Smooth muscle cell (in vitro differentiated cells): ENCODE measurements at regions not wholly inside any gene's neighbourhood (a gene's known extent, or its start where the extent isn't known, plus 50 kb on each side); places are given as distances from the start of the nearest gene placed in this dataset.

Experiments
- DNase-seq: peaks from one replicate; lab custom pipeline; 2025; ENCODE audit not compliant: unreplicated experiment; lab: John Stamatoyannopoulos, UW
- H2AFZ ChIP-seq: fragments of 200-600 bp; sonication (generic); 2 replicates; pipeline ENCODE4 v1.6.0; 2016; ENCODE audit warnings: antibody characterized with exemption, low read depth, mild to moderate bottlenecking
- H3F3A ChIP-seq: fragments of 200-600 bp; sonication (generic); 2 replicates; pipeline ENCODE4 v1.6.0; 2017; ENCODE audit warnings: antibody characterized with exemption, low read depth
- H3K27ac ChIP-seq: fragments of 200-600 bp; sonication (generic); 2 replicates; pipeline ENCODE4 v1.5.1; 2016; ENCODE audit warnings: low read depth, mild to moderate bottlenecking
- H3K27me3 ChIP-seq: fragments of 200-600 bp; sonication (generic); 2 replicates; pipeline ENCODE4 v1.6.1; 2016; ENCODE audit warnings: low read depth, mild to moderate bottlenecking
- H3K36me3 ChIP-seq: fragments of 200-600 bp; sonication (generic); 2 replicates; pipeline ENCODE4 v1.5.1; 2016; ENCODE audit warnings: low read depth
- H3K4me1 ChIP-seq: fragments of 200-600 bp; sonication (generic); 2 replicates; pipeline ENCODE4 v1.5.1; 2016; ENCODE audit warnings: low read depth
- H3K4me2 ChIP-seq: fragments of 200-600 bp; sonication (generic); 2 replicates; pipeline ENCODE4 v1.6.0; 2016; ENCODE audit warnings: mild to moderate bottlenecking
- H3K4me3 ChIP-seq: fragments of 200-600 bp; sonication (generic); 2 replicates; pipeline ENCODE4 v1.5.1; 2016; ENCODE audit warnings: mild to moderate bottlenecking
- H3K79me2 ChIP-seq: fragments of 200-600 bp; sonication (generic); 2 replicates; pipeline ENCODE4 v1.6.0; 2016; ENCODE audit warnings: low read depth, mild to moderate bottlenecking
- H3K9ac ChIP-seq: fragments of 200-600 bp; sonication (generic); 2 replicates; pipeline ENCODE4 v1.6.0; 2016; ENCODE audit warnings: low read depth
- H3K9me3 ChIP-seq: fragments of 200-600 bp; sonication (generic); replicated peaks from 2 replicates; pipeline ENCODE4 v1.5.1; 2016; ENCODE audit warnings: low read depth
- H4K20me1 ChIP-seq: fragments of 200-600 bp; sonication (generic); 2 replicates; pipeline ENCODE4 v1.6.0; 2016; ENCODE audit warnings: low read depth
- WGBS: methylation state at CpG from one replicate; pipeline ENCODE4 v1.1.7; 2016; ENCODE audit warnings: low lambda C conversion rate; 5-methylcytosine and 5-hydroxymethylcytosine counted together
- TF ChIP-seq, protein P1 (sequence below): fragments of 200-600 bp; sonication (generic); IDR thresholded peaks from 2 replicates; pipeline ENCODE4 v1.5.1; 2017; ENCODE audit warnings: borderline replicate concordance, mild to moderate bottlenecking, antibody characterized with exemption; ENCODE audit not compliant: insufficient read depth, poor library complexity, severe bottlenecking

- Histone ChIP-seq H3K4me3 (no peak overlapping the region), H3K4me2 (no peak overlapping the region), H2AFZ (no peak overlapping the region), H3K79me2 (no peaks in the 10 kb centered on the region), H3F3A (no peaks in the 10 kb centered on the region), H3K27ac (no peak overlapping the region), H3K9me3 (no peaks in the 10 kb centered on the region), H3K9ac (no peak overlapping the region), H4K20me1 (no peaks in the 10 kb centered on the region), H3K36me3 (no peaks in the 10 kb centered on the region), H3K4me1 (no peaks in the 10 kb centered on the region), H3K27me3 (no peaks in the 10 kb centered on the region)
- TF ChIP-seq, protein P1, sequence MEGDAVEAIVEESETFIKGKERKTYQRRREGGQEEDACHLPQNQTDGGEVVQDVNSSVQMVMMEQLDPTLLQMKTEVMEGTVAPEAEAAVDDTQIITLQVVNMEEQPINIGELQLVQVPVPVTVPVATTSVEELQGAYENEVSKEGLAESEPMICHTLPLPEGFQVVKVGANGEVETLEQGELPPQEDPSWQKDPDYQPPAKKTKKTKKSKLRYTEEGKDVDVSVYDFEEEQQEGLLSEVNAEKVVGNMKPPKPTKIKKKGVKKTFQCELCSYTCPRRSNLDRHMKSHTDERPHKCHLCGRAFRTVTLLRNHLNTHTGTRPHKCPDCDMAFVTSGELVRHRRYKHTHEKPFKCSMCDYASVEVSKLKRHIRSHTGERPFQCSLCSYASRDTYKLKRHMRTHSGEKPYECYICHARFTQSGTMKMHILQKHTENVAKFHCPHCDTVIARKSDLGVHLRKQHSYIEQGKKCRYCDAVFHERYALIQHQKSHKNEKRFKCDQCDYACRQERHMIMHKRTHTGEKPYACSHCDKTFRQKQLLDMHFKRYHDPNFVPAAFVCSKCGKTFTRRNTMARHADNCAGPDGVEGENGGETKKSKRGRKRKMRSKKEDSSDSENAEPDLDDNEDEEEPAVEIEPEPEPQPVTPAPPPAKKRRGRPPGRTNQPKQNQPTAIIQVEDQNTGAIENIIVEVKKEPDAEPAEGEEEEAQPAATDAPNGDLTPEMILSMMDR: no peak
- WGBS: 48% methylated on average over 1 of the region's 1 CpG
- no peak for DNase-seq
Observed at GRCh38 chr7:47145982-47146381, 435.9 kb downstream of the TNS3 start.

DNA sequence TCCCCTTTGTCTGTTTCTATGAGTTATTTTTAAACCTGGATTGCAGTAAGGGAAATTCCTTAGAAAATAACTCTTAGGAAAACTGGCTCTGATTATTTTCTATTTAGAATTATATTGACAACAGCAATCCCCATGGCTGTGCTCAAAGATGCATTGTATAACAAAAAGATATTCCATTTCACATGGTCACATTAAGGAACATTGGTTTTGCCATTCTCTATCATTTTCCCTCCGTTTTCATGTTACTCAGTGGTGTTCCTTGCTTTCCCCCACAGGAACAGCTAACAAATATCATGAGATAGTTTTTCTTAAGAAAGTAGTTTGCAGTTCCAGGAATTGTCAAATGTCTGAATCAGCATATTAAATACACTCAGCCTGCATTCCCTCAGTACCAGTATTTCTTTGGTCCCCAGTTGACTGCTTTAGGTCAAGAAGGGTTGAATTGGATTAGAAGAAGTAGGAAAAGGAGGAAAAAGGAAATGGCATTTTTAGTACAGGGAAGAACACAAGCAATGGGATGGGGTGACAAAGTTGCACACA is 436.7 kb downstream of the TNS3 start:
- Histone ChIP-seq H3K79me2 (no peaks in the 10 kb centered on the region), H3K9ac (no peak overlapping the region), H3F3A (no peaks in the 10 kb centered on the region), H3K27me3 (peaks cover 3% of the 10 kb centered on the region), H3K27ac (no peak overlapping the region), H4K20me1 (no peaks in the 10 kb centered on the region), H3K4me1 (no peaks in the 10 kb centered on the region), H3K9me3 (no peaks in the 10 kb centered on the region), H2AFZ (no peak overlapping the region), H3K4me2 (no peak overlapping the region), H3K36me3 (no peaks in the 10 kb centered on the region), H3K4me3 (no peak overlapping the region)
- no peak for DNase-seq
- TF ChIP-seq, protein P1: no peak
- WGBS: 92% methylated on average over 1 of the region's 1 CpG

GRCh38 chr7:47143339-47143738 is 438.6 kb downstream of the TNS3 start:
- Histone ChIP-seq H3K4me2 (peak overlapping the region; percentile 42), H3K27me3 (peaks cover 23% of the 10 kb centered on the region), H3K4me1 (no peaks in the 10 kb centered on the region), H3K36me3 (no peaks in the 10 kb centered on the region), H3K9ac (no peak overlapping the region), H3K79me2 (no peaks in the 10 kb centered on the region), H3K27ac (no peak overlapping the region), H3F3A (no peaks in the 10 kb centered on the region), H2AFZ (no peak overlapping the region), H3K4me3 (no peak overlapping the region), H3K9me3 (no peaks in the 10 kb centered on the region), H4K20me1 (no peaks in the 10 kb centered on the region)
- TF ChIP-seq, protein P1: no peak
- no peak for DNase-seq
- WGBS: 55% methylated on average over 1 of the region's 1 CpG

- Histone ChIP-seq H2AFZ (no peak overlapping the region), H3K9ac (no peak overlapping the region), H3K9me3 (no peaks in the 10 kb centered on the region), H3K4me3 (no peak overlapping the region), H3K27ac (no peak overlapping the region), H3K36me3 (no peaks in the 10 kb centered on the region), H3K4me1 (no peaks in the 10 kb centered on the region), H4K20me1 (no peaks in the 10 kb centered on the region), H3F3A (no peaks in the 10 kb centered on the region), H3K27me3 (peaks cover 28% of the 10 kb centered on the region), H3K79me2 (no peaks in the 10 kb centered on the region), H3K4me2 (no peak overlapping the region)
- no peak for DNase-seq
- TF ChIP-seq, protein P1: no peak
- WGBS: 82% methylated on average over 1 of the region's 1 CpG
Observed at GRCh38 chr7:47142867-47143175, 439.1 kb downstream of the TNS3 start.
